B cell (primary cell): ENCODE measurements at regions not wholly inside any gene's neighbourhood (a gene's known extent, or its start where the extent isn't known, plus 50 kb on each side); places are given as distances from the start of the nearest gene placed in this dataset.

Experiments
- CTCF ChIP-seq: fragments of 200-600 bp; IDR thresholded peaks from one replicate; pipeline ENCODE4 v1.8.0; 2022; ENCODE audit warnings: antibody characterized with exemption, mild to moderate bottlenecking
- EZH2 ChIP-seq: IDR thresholded peaks from 2 replicates; pipeline ENCODE4 v1.6.1; 2012; ENCODE audit warnings: borderline replicate concordance, low read depth, mild to moderate bottlenecking, moderate library complexity, low read length; ENCODE audit not compliant: insufficient read depth, poor library complexity, severe bottlenecking

DNA sequence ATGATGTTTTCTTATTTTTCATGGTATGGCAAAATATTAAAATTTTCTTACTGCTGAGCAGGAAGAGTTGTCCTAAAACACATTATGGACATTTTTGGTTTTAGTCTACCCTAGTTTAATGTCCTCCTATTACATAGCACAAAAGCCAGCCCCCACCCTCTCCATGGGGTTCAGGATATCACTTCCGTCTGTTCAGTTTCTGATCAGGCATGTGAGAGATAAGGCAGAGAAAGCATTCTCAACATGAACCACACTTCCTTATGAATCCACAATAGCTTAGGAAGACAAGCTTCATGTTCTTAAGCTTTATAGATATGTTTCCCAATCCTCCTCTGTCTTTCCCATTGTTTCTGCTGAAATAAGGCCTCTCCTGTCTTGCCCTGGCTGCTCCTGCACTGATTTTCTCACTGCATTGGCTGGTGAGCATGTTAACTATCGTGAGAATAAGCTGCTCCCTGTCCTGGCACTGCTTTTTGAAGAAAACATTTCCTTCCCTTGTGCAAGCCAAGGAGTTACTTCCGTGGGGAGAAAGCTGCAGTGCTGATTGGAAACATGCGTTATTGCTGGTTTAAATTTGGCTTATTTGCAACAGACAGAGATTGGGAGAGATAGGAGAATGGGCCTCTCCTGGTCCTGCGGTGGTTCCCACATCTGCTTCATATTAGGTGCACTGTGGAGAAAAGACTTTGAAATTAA, 260.3 kb upstream of the RPS23 start:
- TF ChIP-seq CTCF = no peak
- no peak for TF ChIP-seq EZH2
